Gastrocnemius medialis (tissue), 4 donors: ENCODE measurements at regions not wholly inside any gene's neighbourhood (a gene's known extent, or its start where the extent isn't known, plus 50 kb on each side); places are given as distances from the start of the nearest gene placed in this dataset.

Source experiments
- ATAC-seq, 2 donors: fragments of 150-250 bp; one replicate each; pipeline ENCODE4 v1.9.1; 2016
- DNase-seq, 2 donors: peaks; one replicate each; pipeline ENCODE4 v3.0.0-alpha.2; 2019
- H3K27ac ChIP-seq, 4 donors: fragments of 200-600 bp; sonication (generic); 1 replicate in 1 of 4; 2 replicates in 3 of 4; pipeline ENCODE4 v1.5.1; 2016 to 2018; ENCODE audit warnings: mild to moderate bottlenecking in 2 of 4, moderate library complexity in 1 of 4
- H3K27me3 ChIP-seq, 3 donors: fragments of 200-600 bp; sonication (generic) in 2 of 3; 1 replicate in 1 of 3; 2 replicates in 2 of 3; pipeline versions ENCODE4 v1.5.1 to v1.6.0; 2016 to 2019; ENCODE audit warnings: mild to moderate bottlenecking in 1 of 3, moderate library complexity in 1 of 3
- H3K36me3 ChIP-seq, 2 donors: fragments of 200-600 bp; sonication (generic) in 1 of 2; one replicate each; pipeline ENCODE4 v1.5.1; 2017 to 2018
- H3K4me1 ChIP-seq, 2 donors: fragments of 200-600 bp; sonication (generic) in 1 of 2; one replicate each; pipeline ENCODE4 v1.5.1; 2016 to 2017; ENCODE audit warnings: mild to moderate bottlenecking in 2 of 2
- H3K4me3 ChIP-seq, 4 donors: fragments of 200-600 bp; sonication (generic) in 3 of 4; 1 replicate in 1 of 4; 2 replicates in 3 of 4; pipeline ENCODE4 v1.5.1; 2016 to 2019; ENCODE audit warnings: mild to moderate bottlenecking in 2 of 4
- H3K9me3 ChIP-seq, 3 donors: fragments of 200-600 bp; sonication (generic) in 2 of 3; 1 replicate in 1 of 3; 2 replicates in 2 of 3; pipeline ENCODE4 v1.5.1; 2016 to 2019
- CTCF ChIP-seq, 5 experiments: fragments of 450-650 bp in 3 of 5; fragments of 200-600 bp in 2 of 5; sonication (generic) in 2 of 5; IDR thresholded peaks in 4 of 5; conservative IDR thresholded peaks in 1 of 5; 1 replicate in 4 of 5; 2 replicates in 1 of 5; pipeline ENCODE4 v1.5.1; 2016 to 2019; ENCODE audit warnings: antibody characterized with exemption in 5 of 5, mild to moderate bottlenecking in 3 of 5, moderate library complexity in 3 of 5
- POLR2A ChIP-seq, 2 donors: fragments of 450-650 bp; IDR thresholded peaks; one replicate each; pipeline ENCODE4 v1.6.1; 2017; ENCODE audit warnings: antibody characterized with exemption in 2 of 2, mild to moderate bottlenecking in 2 of 2, moderate library complexity in 2 of 2
- in situ Hi-C, 4 donors: fragments of 200-750 bp; cut with MboI; loops; one replicate each; pipeline versions ENCODE4 v1.15.0 to v1.8.0; 2017; ENCODE audit warnings: low sequenced_read_pairs in 4 of 4
- intact Hi-C: fragments of 100-400 bp; cut with DNase I; formaldehyde crosslinking; loops from one replicate; pipeline ENCODE4 v1.15.1; 2023; ENCODE audit warnings: low total_unique reads

- in situ Hi-C loops = no loop called here
- DNase-seq = no peak
- H3K9me3 ChIP-seq = no peaks in the 10 kb centered on the region
- ATAC-seq = no peak
- H3K27me3 ChIP-seq = no peaks in the 10 kb centered on the region
- H3K27ac ChIP-seq = no peak overlapping the region
- intact Hi-C loops = no loop called here
- H3K36me3 ChIP-seq = no peaks in the 10 kb centered on the region
- no peaks in the 10 kb centered on the region for H3K4me1 ChIP-seq
- no peak overlapping the region for H3K4me3 ChIP-seq
- no peak for TF ChIP-seq CTCF (IDR thresholded peaks at IDR 0.05 in 4 of 5, conservative IDR thresholded peaks at IDR 0.05 in 1 of 5)
- no peak for TF ChIP-seq POLR2A (IDR thresholded peaks at IDR 0.05)
These were observed 425.8 kb upstream of the CDH5 start for GRCh38 chr16:65940711-65941110.

- Histone ChIP-seq H3K27ac (no peak overlapping the region), H3K36me3 (no peaks in the 10 kb centered on the region), H3K9me3 (no peaks in the 10 kb centered on the region), H3K27me3 (no peaks in the 10 kb centered on the region), H3K4me1 (no peaks in the 10 kb centered on the region), H3K4me3 (no peak overlapping the region)
- no peak for TF ChIP-seq POLR2A (IDR thresholded peaks at IDR 0.05)
- no peak for TF ChIP-seq CTCF (IDR thresholded peaks at IDR 0.05 in 4 of 5, conservative IDR thresholded peaks at IDR 0.05 in 1 of 5)
- ATAC-seq (no peak), DNase-seq (no peak)
- in situ Hi-C loops (no loop called here), intact Hi-C loops (no loop called here)
These were observed 428.4 kb upstream of the CDH5 start for GRCh38 chr16:65938083-65938482.

GRCh38 chr16:65937455-65937854, 429.0 kb upstream of the CDH5 start:
- H3K36me3 ChIP-seq = no peaks in the 10 kb centered on the region
- no peak for DNase-seq
- no peak overlapping the region for H3K27ac ChIP-seq
- H3K27me3 ChIP-seq = no peaks in the 10 kb centered on the region
- H3K4me3 ChIP-seq = no peak overlapping the region
- ATAC-seq = no peak
- no peaks in the 10 kb centered on the region for H3K9me3 ChIP-seq
- no peak for TF ChIP-seq POLR2A (IDR thresholded peaks at IDR 0.05)
- no peak for TF ChIP-seq CTCF (IDR thresholded peaks at IDR 0.05 in 4 of 5, conservative IDR thresholded peaks at IDR 0.05 in 1 of 5)
- intact Hi-C loops (no loop called here), in situ Hi-C loops (no loop called here)
- H3K4me1 ChIP-seq = no peaks in the 10 kb centered on the region

- TF ChIP-seq CTCF (IDR thresholded peaks at IDR 0.05 in 4 of 5, conservative IDR thresholded peaks at IDR 0.05 in 1 of 5) (no peak), POLR2A (IDR thresholded peaks at IDR 0.05) (no peak)
- H3K4me3 ChIP-seq = no peak overlapping the region
- intact Hi-C loops = no loop called here
- H3K9me3 ChIP-seq = no peaks in the 10 kb centered on the region
- ATAC-seq (no peak), DNase-seq (no peak)
- H3K4me1 ChIP-seq = no peaks in the 10 kb centered on the region
- H3K27me3 ChIP-seq = no peaks in the 10 kb centered on the region
- no peaks in the 10 kb centered on the region for H3K36me3 ChIP-seq
- H3K27ac ChIP-seq = no peak overlapping the region
- in situ Hi-C loops = no loop called here
These were observed 430.4 kb upstream of the CDH5 start for GRCh38 chr16:65936096-65936495.

GRCh38 chr16:65934443-65934842, 432.0 kb upstream of the CDH5 start:
- no peaks in the 10 kb centered on the region for H3K36me3 ChIP-seq
- no peak overlapping the region for H3K27ac ChIP-seq
- H3K4me1 ChIP-seq = no peaks in the 10 kb centered on the region
- DNase-seq (no peak), ATAC-seq (no peak)
- H3K9me3 ChIP-seq = no peaks in the 10 kb centered on the region
- intact Hi-C loops = no loop called here
- no peak for TF ChIP-seq POLR2A (IDR thresholded peaks at IDR 0.05)
- no peak for TF ChIP-seq CTCF (IDR thresholded peaks at IDR 0.05 in 4 of 5, conservative IDR thresholded peaks at IDR 0.05 in 1 of 5)
- H3K4me3 ChIP-seq = no peak overlapping the region
- in situ Hi-C loops = no loop called here
- H3K27me3 ChIP-seq = no peaks in the 10 kb centered on the region
